ENCODE measurements at regions not wholly inside any gene's neighbourhood (a gene's known extent, or its start where the extent isn't known, plus 50 kb on each side); places are given as distances from the start of the nearest gene placed in this dataset.

- H3K36me3 ChIP-seq: no peaks in the 10 kb centered on the region
- no peak overlapping the region for H3K27ac ChIP-seq
- H3K9me3 ChIP-seq: no peaks in the 10 kb centered on the region
- DNase-seq: no peak
- intact Hi-C loops (cut with DNase I; ENCODE audit: low total_unique reads): no loop called here
- no peak overlapping the region for H3K4me3 ChIP-seq
- peaks cover 0 to 29% (median 0%) of the 10 kb centered on the region in 7 donors for H3K27me3 ChIP-seq (replicated peaks in 1 of 7)
- TF ChIP-seq CTCF (IDR thresholded peaks at IDR 0.05 in 8 of 11, conservative IDR thresholded peaks at IDR 0.05 in 3 of 11): no peak
- no peak for TF ChIP-seq POLR2A (IDR thresholded peaks at IDR 0.05)
- no peak for TF ChIP-seq POLR2AphosphoS5 (IDR thresholded peaks at IDR 0.05)
- 66 to 74% (median 69%) methylated on average over 13 of the region's 13 CpGs for WGBS, 5 donors
- H3K4me1 ChIP-seq: no peaks in the 10 kb centered on the region
Measured at GRCh38 chr3:127363171-127363570, 75.3 kb upstream of the PRR20G start.

- Histone ChIP-seq H3K27me3 (replicated peaks in 1 of 7) (peaks cover 0 to 26% (median 0%) of the 10 kb centered on the region in 7 donors), H3K9me3 (peaks cover 0 to 25% (median 18%) of the 10 kb centered on the region in 8 donors), H3K4me1 (no peaks in the 10 kb centered on the region), H3K36me3 (no peaks in the 10 kb centered on the region), H3K4me3 (no peak overlapping the region), H3K27ac (no peak overlapping the region)
- intact Hi-C loops (cut with DNase I; ENCODE audit: low total_unique reads): no loop called here
- no peak for DNase-seq
- TF ChIP-seq POLR2AphosphoS5 (IDR thresholded peaks at IDR 0.05): no peak
- no peak for TF ChIP-seq POLR2A (IDR thresholded peaks at IDR 0.05)
- no peak for TF ChIP-seq CTCF (IDR thresholded peaks at IDR 0.05 in 8 of 11, conservative IDR thresholded peaks at IDR 0.05 in 3 of 11)
- 79 to 85% (median 81%) methylated on average over 7 of the region's 7 CpGs for WGBS, 5 donors
Measured at GRCh38 chr3:127360647-127361046, 72.8 kb upstream of the PRR20G start.

GRCh38 chr3:127358641-127359040 is 70.8 kb upstream of the PRR20G start:
- H3K27ac ChIP-seq: no peak overlapping the region
- no peak for TF ChIP-seq CTCF (IDR thresholded peaks at IDR 0.05 in 8 of 11, conservative IDR thresholded peaks at IDR 0.05 in 3 of 11)
- TF ChIP-seq POLR2AphosphoS5 (IDR thresholded peaks at IDR 0.05): no peak
- no peak for TF ChIP-seq POLR2A (IDR thresholded peaks at IDR 0.05)
- H3K4me3 ChIP-seq: no peak overlapping the region
- H3K27me3 ChIP-seq (replicated peaks in 1 of 7): peaks cover 0 to 17% (median 0%) of the 10 kb centered on the region in 7 donors
- H3K36me3 ChIP-seq: no peaks in the 10 kb centered on the region
- peaks cover 0 to 32% (median 20%) of the 10 kb centered on the region in 8 donors for H3K9me3 ChIP-seq
- H3K4me1 ChIP-seq: no peaks in the 10 kb centered on the region
- intact Hi-C loops (cut with DNase I; ENCODE audit: low total_unique reads): no loop called here
- no peak for DNase-seq
- 70 to 80% (median 76%) methylated on average over 6 of the region's 6 CpGs for WGBS, 5 donors

GRCh38 chr3:127356381-127356780 is 68.5 kb upstream of the PRR20G start:
- no peaks in the 10 kb centered on the region for H3K36me3 ChIP-seq
- H3K4me1 ChIP-seq: no peaks in the 10 kb centered on the region
- 66 to 84% (median 72%) methylated on average over 2 of the region's 2 CpGs for WGBS, 5 donors
- H3K9me3 ChIP-seq: peaks cover 0 to 32% (median 20%) of the 10 kb centered on the region in 8 donors
- no peak for DNase-seq
- H3K4me3 ChIP-seq: no peak overlapping the region
- intact Hi-C loops (cut with DNase I; ENCODE audit: low total_unique reads): no loop called here
- TF ChIP-seq POLR2AphosphoS5 (IDR thresholded peaks at IDR 0.05) (no peak), POLR2A (IDR thresholded peaks at IDR 0.05) (no peak), CTCF (IDR thresholded peaks at IDR 0.05 in 8 of 11, conservative IDR thresholded peaks at IDR 0.05 in 3 of 11) (no peak)
- peaks cover 0 to under 1% (median 0%) of the 10 kb centered on the region in 7 donors for H3K27me3 ChIP-seq (replicated peaks in 1 of 7)
- no peak overlapping the region for H3K27ac ChIP-seq
